ENCODE measurements at regions not wholly inside any gene's neighbourhood (a gene's known extent, or its start where the extent isn't known, plus 50 kb on each side); places are given as distances from the start of the nearest gene placed in this dataset.

DNA sequence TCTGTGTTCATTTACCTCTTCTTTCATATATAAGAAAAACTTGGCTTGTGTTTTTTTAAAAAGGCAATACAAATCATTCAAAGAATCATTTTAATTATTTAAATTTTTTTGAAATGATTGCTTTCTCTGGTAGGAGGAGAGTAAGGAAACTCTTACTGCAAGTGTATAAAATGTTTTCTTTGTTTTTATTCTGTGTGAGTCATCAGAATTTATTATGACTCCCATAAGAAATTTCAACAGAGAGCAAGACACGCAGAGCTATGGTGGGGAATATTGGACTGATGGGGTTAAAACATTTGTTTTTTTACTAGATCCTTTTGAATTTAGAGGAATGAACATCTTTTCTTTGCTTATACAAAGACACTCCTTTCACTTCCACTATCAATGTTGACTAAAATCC lies 119.1 kb upstream of the ATXN7L3B start:
- no peaks in the 10 kb centered on the region for H3K9me3 ChIP-seq
- H3K27me3 ChIP-seq, result no peaks in the 10 kb centered on the region
- no peak overlapping the region for H3K4me3 ChIP-seq
- H3K27ac ChIP-seq, result no peak overlapping the region
- no peaks in the 10 kb centered on the region for H3K4me1 ChIP-seq
- 78 to 94% methylated on average over 1 of the region's 1 CpG for WGBS, 2 donors
- DNase-seq (no peak), ATAC-seq (ENCODE audit: low FRiP score in 2 of 2) (no peak)
- TF ChIP-seq, protein P1, sequence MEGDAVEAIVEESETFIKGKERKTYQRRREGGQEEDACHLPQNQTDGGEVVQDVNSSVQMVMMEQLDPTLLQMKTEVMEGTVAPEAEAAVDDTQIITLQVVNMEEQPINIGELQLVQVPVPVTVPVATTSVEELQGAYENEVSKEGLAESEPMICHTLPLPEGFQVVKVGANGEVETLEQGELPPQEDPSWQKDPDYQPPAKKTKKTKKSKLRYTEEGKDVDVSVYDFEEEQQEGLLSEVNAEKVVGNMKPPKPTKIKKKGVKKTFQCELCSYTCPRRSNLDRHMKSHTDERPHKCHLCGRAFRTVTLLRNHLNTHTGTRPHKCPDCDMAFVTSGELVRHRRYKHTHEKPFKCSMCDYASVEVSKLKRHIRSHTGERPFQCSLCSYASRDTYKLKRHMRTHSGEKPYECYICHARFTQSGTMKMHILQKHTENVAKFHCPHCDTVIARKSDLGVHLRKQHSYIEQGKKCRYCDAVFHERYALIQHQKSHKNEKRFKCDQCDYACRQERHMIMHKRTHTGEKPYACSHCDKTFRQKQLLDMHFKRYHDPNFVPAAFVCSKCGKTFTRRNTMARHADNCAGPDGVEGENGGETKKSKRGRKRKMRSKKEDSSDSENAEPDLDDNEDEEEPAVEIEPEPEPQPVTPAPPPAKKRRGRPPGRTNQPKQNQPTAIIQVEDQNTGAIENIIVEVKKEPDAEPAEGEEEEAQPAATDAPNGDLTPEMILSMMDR (IDR thresholded peaks at IDR 0.05), result no peak
- TF ChIP-seq POLR2AphosphoS5 (IDR thresholded peaks at IDR 0.05) (no peak), EP300 (IDR thresholded peaks at IDR 0.05) (no peak), POLR2A (IDR thresholded peaks at IDR 0.05) (no peak)
- H3K36me3 ChIP-seq, result no peaks in the 10 kb centered on the region

DNA sequence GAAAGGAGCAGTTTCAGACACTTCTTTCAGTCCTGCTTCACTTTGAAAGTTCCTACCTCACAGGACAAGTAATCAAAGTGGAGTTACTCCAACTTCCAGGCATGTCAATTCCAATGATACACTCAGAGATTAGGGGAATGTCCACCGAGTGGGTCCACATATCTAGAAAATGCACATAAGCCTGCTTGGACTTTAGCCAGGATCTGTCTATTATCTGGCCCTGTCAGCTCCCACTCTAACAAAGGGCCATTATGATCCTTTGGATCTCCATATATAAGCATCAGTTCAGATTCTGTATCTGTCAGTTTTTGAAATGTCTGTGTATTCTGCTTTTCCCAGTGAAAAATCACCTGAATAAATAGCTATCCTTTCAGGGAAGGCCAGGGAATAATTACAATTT lies 112.9 kb upstream of the ATXN7L3B start:
- no peaks in the 10 kb centered on the region for H3K27me3 ChIP-seq
- no peaks in the 10 kb centered on the region for H3K9me3 ChIP-seq
- H3K4me1 ChIP-seq, result no peaks in the 10 kb centered on the region
- H3K27ac ChIP-seq, result no peak overlapping the region
- ATAC-seq (ENCODE audit: low FRiP score in 2 of 2) (no peak), DNase-seq (no peak)
- TF ChIP-seq POLR2AphosphoS5 (IDR thresholded peaks at IDR 0.05), result no peak
- TF ChIP-seq POLR2A (IDR thresholded peaks at IDR 0.05), result no peak
- TF ChIP-seq, protein P1 (IDR thresholded peaks at IDR 0.05), result no peak
- WGBS, 2 donors, result 27 to 46% methylated on average over 1 of the region's 1 CpG
- H3K36me3 ChIP-seq, result no peaks in the 10 kb centered on the region
- H3K4me3 ChIP-seq, result no peak overlapping the region

DNA sequence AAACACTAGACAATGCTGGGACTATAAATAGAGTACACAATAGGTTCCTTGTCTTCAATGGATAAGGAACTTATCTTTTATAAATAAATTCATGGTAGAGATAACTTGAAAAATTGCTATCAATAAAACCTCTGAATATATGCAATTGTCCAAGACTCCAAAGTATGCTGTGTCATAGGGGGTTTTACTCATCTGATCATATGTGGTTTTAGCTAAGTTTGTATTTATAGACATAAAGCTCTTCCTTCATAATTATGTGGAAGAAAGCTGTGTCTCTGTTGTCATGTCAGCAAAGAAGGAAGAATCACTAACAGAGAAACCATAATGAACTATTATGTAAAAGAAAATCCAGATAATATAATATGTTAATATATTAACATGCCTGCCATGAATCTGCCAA lies 111.5 kb upstream of the ATXN7L3B start:
- ATAC-seq (ENCODE audit: low FRiP score in 2 of 2), result no peak
- DNase-seq, result no peak
- H3K27me3 ChIP-seq, result no peaks in the 10 kb centered on the region
- no peaks in the 10 kb centered on the region for H3K4me1 ChIP-seq
- H3K9me3 ChIP-seq, result no peaks in the 10 kb centered on the region
- H3K27ac ChIP-seq, result no peak overlapping the region
- TF ChIP-seq, protein P1 (IDR thresholded peaks at IDR 0.05), result no peak
- TF ChIP-seq POLR2A (IDR thresholded peaks at IDR 0.05) (no peak), POLR2AphosphoS5 (IDR thresholded peaks at IDR 0.05) (no peak), EP300 (IDR thresholded peaks at IDR 0.05) (no peak)
- H3K4me3 ChIP-seq, result no peak overlapping the region
- H3K36me3 ChIP-seq, result no peaks in the 10 kb centered on the region

DNA sequence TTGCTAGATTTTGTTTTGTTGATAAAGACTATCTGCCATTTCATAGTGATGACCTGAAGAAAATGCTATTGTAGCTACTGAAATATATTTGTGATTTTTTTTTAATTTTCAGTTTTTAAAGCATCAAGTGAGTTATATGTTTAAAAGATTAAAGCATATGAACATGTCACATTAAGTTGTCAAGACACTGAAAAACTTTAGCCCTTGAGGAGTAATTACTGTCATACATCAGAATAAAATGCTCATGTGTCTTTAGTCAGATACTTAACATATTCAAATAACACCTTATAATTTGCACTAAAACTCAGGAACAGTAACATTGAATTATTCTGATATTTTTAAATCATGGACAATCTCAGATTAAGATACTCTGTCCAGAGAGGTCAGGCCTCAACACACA lies 108.1 kb upstream of the ATXN7L3B start:
- Histone ChIP-seq H3K36me3 (no peaks in the 10 kb centered on the region), H3K4me1 (no peaks in the 10 kb centered on the region), H3K27ac (no peak overlapping the region), H3K27me3 (no peaks in the 10 kb centered on the region), H3K4me3 (no peak overlapping the region), H3K9me3 (no peaks in the 10 kb centered on the region)
- ATAC-seq (ENCODE audit: low FRiP score in 2 of 2) (no peak), DNase-seq (no peak)
- TF ChIP-seq, protein P1 (IDR thresholded peaks at IDR 0.05), result no peak
- TF ChIP-seq POLR2AphosphoS5 (IDR thresholded peaks at IDR 0.05) (no peak), POLR2A (IDR thresholded peaks at IDR 0.05) (no peak)

DNA sequence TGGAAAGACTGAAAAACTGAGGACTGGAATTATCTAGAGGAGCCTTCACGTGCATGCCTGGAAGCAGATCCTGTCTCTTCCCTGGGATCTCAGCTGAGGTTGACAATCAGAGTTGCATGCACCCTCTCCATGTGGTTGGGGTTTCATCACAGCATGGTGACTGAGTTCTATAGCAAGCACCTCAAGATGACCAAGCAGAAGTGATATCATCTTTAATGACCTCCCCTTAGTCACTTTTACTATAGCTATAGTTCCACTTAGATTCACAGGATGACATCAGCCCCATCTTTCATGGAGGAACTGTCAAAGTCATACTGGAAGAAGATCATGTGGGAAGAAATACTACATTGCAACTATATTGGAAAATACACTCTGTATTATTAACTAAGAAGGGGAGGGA lies 105.8 kb upstream of the ATXN7L3B start:
- DNase-seq, result no peak
- Histone ChIP-seq H3K9me3 (no peaks in the 10 kb centered on the region), H3K4me1 (no peaks in the 10 kb centered on the region), H3K27me3 (no peaks in the 10 kb centered on the region), H3K36me3 (no peaks in the 10 kb centered on the region), H3K27ac (no peak overlapping the region), H3K4me3 (no peak overlapping the region)
- TF ChIP-seq EP300 (IDR thresholded peaks at IDR 0.05) (no peak), POLR2A (IDR thresholded peaks at IDR 0.05) (no peak), POLR2AphosphoS5 (IDR thresholded peaks at IDR 0.05) (no peak)
- TF ChIP-seq, protein P1 (IDR thresholded peaks at IDR 0.05), result no peak
- 60 to 82% methylated on average over 1 of the region's 1 CpG for WGBS, 2 donors
- no peak for ATAC-seq (ENCODE audit: low FRiP score in 2 of 2)
